Endothelial cell of umbilical vein (primary cell): ENCODE measurements at regions not wholly inside any gene's neighbourhood (a gene's known extent, or its start where the extent isn't known, plus 50 kb on each side); places are given as distances from the start of the nearest gene placed in this dataset.

Source experiments
- BruUV-seq: library from RNA; stranded (reverse); fragments of 400-500 nt; replicated peaks from 2 replicates; lab custom pipeline; 2021; lab: Mats Ljungman, UMichigan
- CTCF ChIA-PET: fragments of 300-600, 350-600 bp; sonication (Branson Sonifier 250); formaldehyde crosslinking; loops from one replicate; lab custom pipeline; 2021; ENCODE audit warnings: antibody characterized with exemption, inconsistent platforms; lab: Charles Lee
- POLR2A ChIA-PET: fragments of 300-600, 350-600 bp; sonication (Branson Sonifier 250); formaldehyde crosslinking; loops from one replicate; lab custom pipeline; 2021; ENCODE audit warnings: antibody characterized with exemption, inconsistent platforms; lab: Charles Lee
- DNase-seq: peaks from one replicate; pipeline ENCODE4 v3.0.0-alpha.2; 2011; ENCODE audit warnings: low read depth, low spot score
- FAIRE-seq: peaks from 2 replicates; lab custom pipeline; 2011; peaks lifted over from hg19 to GRCh38; lab: Jason Lieb, UNC
- H2AFZ ChIP-seq: 2 replicates; pipeline ENCODE4 v1.6.0; 2012; ENCODE audit warnings: low read depth, low read length, control low read depth, inconsistent platforms
- H3K27ac ChIP-seq: 2 replicates; pipeline ENCODE4 v1.5.1; 2011; ENCODE audit warnings: low read depth, mild to moderate bottlenecking, control low read depth, low read length, moderate library complexity; ENCODE audit not compliant: insufficient read depth
- H3K27me3 ChIP-seq, 2 experiments: 2 replicates each; pipeline versions ENCODE4 v1.6.0 to v1.6.1; 2011; ENCODE audit warnings: low read length in 2 of 2, mixed read lengths in 1 of 2; ENCODE audit not compliant: control insufficient read depth in 2 of 2, insufficient read depth in 2 of 2
- H3K36me3 ChIP-seq, 2 experiments: 2 replicates in 1 of 2; 3 replicates in 1 of 2; pipeline ENCODE4 v1.5.1; 2011; ENCODE audit warnings: low read length in 2 of 2, mild to moderate bottlenecking in 1 of 2, moderate library complexity in 1 of 2; ENCODE audit not compliant: control insufficient read depth in 2 of 2, insufficient read depth in 2 of 2; ENCODE audit errors: extremely low read depth in 1 of 2
- H3K4me1 ChIP-seq: 3 replicates; pipeline ENCODE4 v1.5.1; 2011; ENCODE audit warnings: mild to moderate bottlenecking, low read length; ENCODE audit not compliant: control insufficient read depth, insufficient read depth; ENCODE audit errors: extremely low read depth
- H3K4me2 ChIP-seq: 2 replicates; pipeline ENCODE4 v1.6.1; 2011; ENCODE audit warnings: low read length, control low read depth, mixed read lengths; ENCODE audit not compliant: insufficient read depth
- H3K4me3 ChIP-seq, 3 experiments: fragments of 200-600 bp in 1 of 3; sonication (generic), shearing (Covaris generic) in 1 of 3; replicated peaks in 1 of 3; 2 replicates each; pipeline ENCODE4 v1.5.1; 2011 to 2016; ENCODE audit warnings: control low read depth in 3 of 3, low read length in 3 of 3, mild to moderate bottlenecking in 2 of 3, inconsistent platforms in 1 of 3, low read depth in 1 of 3, moderate library complexity in 1 of 3; ENCODE audit not compliant: insufficient read depth in 1 of 3
- H3K79me2 ChIP-seq: 2 replicates; pipeline ENCODE4 v1.6.0; 2012; ENCODE audit warnings: low read length, inconsistent platforms; ENCODE audit not compliant: control insufficient read depth, insufficient read depth
- H3K9ac ChIP-seq: replicated peaks from 2 replicates; pipeline ENCODE3; 2011; ENCODE audit warnings: low read length, control low read depth; ENCODE audit not compliant: insufficient read depth; ENCODE audit errors: extremely low read depth
- H3K9me1 ChIP-seq: replicated peaks from 3 replicates; pipeline ENCODE4 v1.6.0; 2011; ENCODE audit warnings: mild to moderate bottlenecking, low read length; ENCODE audit not compliant: control insufficient read depth, insufficient read depth; ENCODE audit errors: extremely low read depth
- H3K9me3 ChIP-seq: replicated peaks from 2 replicates; pipeline ENCODE4 v1.5.1; 2012; ENCODE audit warnings: low read length, inconsistent platforms; ENCODE audit not compliant: control insufficient read depth, insufficient read depth
- H4K20me1 ChIP-seq: replicated peaks from 2 replicates; pipeline ENCODE3; 2011; ENCODE audit warnings: mild to moderate bottlenecking, low read length; ENCODE audit not compliant: control insufficient read depth, insufficient read depth; ENCODE audit errors: extremely low read depth
- EZH2 ChIP-seq: IDR thresholded peaks from 2 replicates; pipeline ENCODE4 v1.6.1; 2012; ENCODE audit warnings: borderline replicate concordance, low read depth, mild to moderate bottlenecking, moderate library complexity, low read length, inconsistent platforms; ENCODE audit not compliant: severe bottlenecking
- FOS ChIP-seq: IDR thresholded peaks from 2 replicates; pipeline ENCODE4 v1.6.1; 2011; ENCODE audit warnings: mild to moderate bottlenecking, low read length, moderate library complexity, borderline replicate concordance; ENCODE audit not compliant: insufficient read depth
- GATA2 ChIP-seq: IDR thresholded peaks from 2 replicates; pipeline ENCODE4 v1.7.0; 2011; ENCODE audit warnings: low read depth, mild to moderate bottlenecking, moderate library complexity, mixed read lengths, low read length; ENCODE audit not compliant: insufficient read length, insufficient read depth
- JUN ChIP-seq: IDR thresholded peaks from 2 replicates; pipeline ENCODE4 v1.6.1; 2011; ENCODE audit warnings: borderline replicate concordance, low read depth; ENCODE audit not compliant: insufficient read length, insufficient read depth
- MYC ChIP-seq: IDR thresholded peaks from one replicate; pipeline ENCODE4 v1.6.1; 2011; ENCODE audit warnings: mild to moderate bottlenecking, low read depth, low read length
- POLR2A ChIP-seq: IDR thresholded peaks from 2 replicates; pipeline ENCODE4 v1.6.1; 2012; ENCODE audit warnings: low read depth, mild to moderate bottlenecking, control low read depth, low read length
- POLR2AphosphoS5 ChIP-seq: IDR thresholded peaks from 2 replicates; pipeline ENCODE4 v1.6.1; 2012; ENCODE audit warnings: low read depth, mild to moderate bottlenecking, control low read depth, low read length, moderate library complexity; ENCODE audit not compliant: insufficient read depth
- dilution Hi-C: fragments of 300-500 bp; cut with MboI; formaldehyde crosslinking; loops from one replicate; pipeline ENCODE4 v1.15.0; 2019; ENCODE audit warnings: low sequenced_read_pairs; ENCODE audit not compliant: extremely low pct_ligation_motif_present
- intact Hi-C: fragments of 100-400 bp; cut with micrococcal nuclease; formaldehyde crosslinking; loops from one replicate; pipeline ENCODE4 v1.10.0; 2022
- TF ChIP-seq, protein P1 (sequence below): IDR thresholded peaks from 2 replicates; pipeline ENCODE4 v1.6.1; 2011; ENCODE audit not compliant: insufficient read depth, insufficient read length
- TF ChIP-seq, protein P2 (sequence below), 2 donors: IDR thresholded peaks; 1 replicate in 1 of 2; 2 replicates in 1 of 2; pipeline ENCODE4 v1.5.1; 2011; ENCODE audit warnings: low read length in 2 of 2, mild to moderate bottlenecking in 2 of 2, moderate library complexity in 2 of 2, control low read depth in 1 of 2, inconsistent platforms in 1 of 2, low read depth in 1 of 2; ENCODE audit not compliant: insufficient read depth in 1 of 2; ENCODE audit errors: extremely low read depth in 1 of 2

DNA sequence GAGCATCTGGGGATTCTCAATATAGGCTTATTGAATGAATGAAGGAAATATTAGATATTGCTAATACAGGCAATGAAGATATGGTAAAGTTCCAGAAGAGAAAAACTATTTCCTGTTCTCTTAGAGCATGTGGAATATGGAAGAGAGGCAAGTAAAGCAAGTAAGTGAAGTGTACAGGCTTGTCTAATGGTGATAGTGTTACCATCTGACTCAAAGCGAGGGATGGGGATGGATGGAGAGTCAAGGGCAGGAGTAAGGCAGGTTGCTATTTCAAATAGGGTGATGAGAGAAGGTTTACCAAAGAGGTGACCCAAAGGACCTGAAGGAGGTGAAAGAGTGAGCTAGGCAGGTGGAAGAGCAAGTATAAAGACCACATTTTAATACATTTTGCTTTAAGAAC is 55.2 kb upstream of the SLC38A11 start:
- Histone ChIP-seq H3K27ac (no peak overlapping the region), H3K79me2 (no peaks in the 10 kb centered on the region), H3K27me3 (peaks cover 13 to 20% of the 10 kb centered on the region in 2 experiments), H4K20me1 (no peaks in the 10 kb centered on the region), H3K36me3 (no peaks in the 10 kb centered on the region), H2AFZ (no peak overlapping the region), H3K4me1 (no peaks in the 10 kb centered on the region), H3K4me2 (no peak overlapping the region), H3K4me3 (no peak overlapping the region), H3K9me1 (no peaks in the 10 kb centered on the region), H3K9me3 (no peaks in the 10 kb centered on the region), H3K9ac (no peak overlapping the region)
- CTCF ChIA-PET, result interaction anchor here (1.1 to 2.8 kb wide), 3 partner anchors 17 to 672 kb away, joined by 4 to 17 read pairs (median 7); partner anchors contain the start of gene SCN3A
- DNase-seq, result no peak
- BruUV-seq, result no TSS peak
- intact Hi-C loops (loop anchor here (10.0 kb wide), 1 partner anchor 764 kb away; no protein-coding TSS in a partner anchor), dilution Hi-C loops (no loop called here)
- no peak for FAIRE-seq
- TF ChIP-seq POLR2AphosphoS5 (no peak), EZH2 (no peak), MYC (no peak), POLR2A (no peak), FOS (no peak), GATA2 (no peak), JUN (no peak)
- TF ChIP-seq, protein P1, sequence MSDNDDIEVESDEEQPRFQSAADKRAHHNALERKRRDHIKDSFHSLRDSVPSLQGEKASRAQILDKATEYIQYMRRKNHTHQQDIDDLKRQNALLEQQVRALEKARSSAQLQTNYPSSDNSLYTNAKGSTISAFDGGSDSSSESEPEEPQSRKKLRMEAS, result no peak
- TF ChIP-seq, protein P2, sequence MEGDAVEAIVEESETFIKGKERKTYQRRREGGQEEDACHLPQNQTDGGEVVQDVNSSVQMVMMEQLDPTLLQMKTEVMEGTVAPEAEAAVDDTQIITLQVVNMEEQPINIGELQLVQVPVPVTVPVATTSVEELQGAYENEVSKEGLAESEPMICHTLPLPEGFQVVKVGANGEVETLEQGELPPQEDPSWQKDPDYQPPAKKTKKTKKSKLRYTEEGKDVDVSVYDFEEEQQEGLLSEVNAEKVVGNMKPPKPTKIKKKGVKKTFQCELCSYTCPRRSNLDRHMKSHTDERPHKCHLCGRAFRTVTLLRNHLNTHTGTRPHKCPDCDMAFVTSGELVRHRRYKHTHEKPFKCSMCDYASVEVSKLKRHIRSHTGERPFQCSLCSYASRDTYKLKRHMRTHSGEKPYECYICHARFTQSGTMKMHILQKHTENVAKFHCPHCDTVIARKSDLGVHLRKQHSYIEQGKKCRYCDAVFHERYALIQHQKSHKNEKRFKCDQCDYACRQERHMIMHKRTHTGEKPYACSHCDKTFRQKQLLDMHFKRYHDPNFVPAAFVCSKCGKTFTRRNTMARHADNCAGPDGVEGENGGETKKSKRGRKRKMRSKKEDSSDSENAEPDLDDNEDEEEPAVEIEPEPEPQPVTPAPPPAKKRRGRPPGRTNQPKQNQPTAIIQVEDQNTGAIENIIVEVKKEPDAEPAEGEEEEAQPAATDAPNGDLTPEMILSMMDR (IDR thresholded peaks at IDR 0.05; ENCODE audit: extremely low read depth in 1 of 2, insufficient read depth in 1 of 2, low read depth in 1 of 2, low read length in 2 of 2), result no peak
- POLR2A ChIA-PET, result no interaction called here
